Activated T-cell treated with anti-CD3 and anti-CD28 coated beads for 48 hours (primary cell): ENCODE measurements at regions not wholly inside any gene's neighbourhood (a gene's known extent, or its start where the extent isn't known, plus 50 kb on each side); places are given as distances from the start of the nearest gene placed in this dataset.

Source experiments
- DNase-seq: peaks from one replicate; pipeline ENCODE4 v3.0.0-alpha.2; 2020; ENCODE audit warnings: low read depth

DNA sequence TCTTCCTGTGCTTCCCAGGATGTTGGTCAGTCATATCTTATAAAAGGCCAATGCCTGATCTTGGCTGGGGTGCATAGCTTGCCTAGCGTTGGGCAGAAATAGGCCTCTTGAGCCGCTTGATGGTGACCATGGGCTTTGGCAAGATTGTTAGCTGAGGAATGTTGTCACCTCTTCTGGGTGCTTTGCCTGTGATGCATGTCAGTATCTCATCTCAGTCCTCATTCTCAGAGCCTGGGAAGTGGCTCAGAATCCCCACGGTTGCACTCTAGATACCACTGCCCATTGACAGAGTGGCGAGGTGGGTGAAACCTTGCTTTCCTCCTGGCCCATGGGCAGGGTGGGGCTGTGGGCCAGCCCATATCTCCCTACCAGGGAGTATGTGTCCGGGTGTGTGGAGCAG, 79.2 kb upstream of the MGAT5 start:
- DNase-seq, result no peak

DNA sequence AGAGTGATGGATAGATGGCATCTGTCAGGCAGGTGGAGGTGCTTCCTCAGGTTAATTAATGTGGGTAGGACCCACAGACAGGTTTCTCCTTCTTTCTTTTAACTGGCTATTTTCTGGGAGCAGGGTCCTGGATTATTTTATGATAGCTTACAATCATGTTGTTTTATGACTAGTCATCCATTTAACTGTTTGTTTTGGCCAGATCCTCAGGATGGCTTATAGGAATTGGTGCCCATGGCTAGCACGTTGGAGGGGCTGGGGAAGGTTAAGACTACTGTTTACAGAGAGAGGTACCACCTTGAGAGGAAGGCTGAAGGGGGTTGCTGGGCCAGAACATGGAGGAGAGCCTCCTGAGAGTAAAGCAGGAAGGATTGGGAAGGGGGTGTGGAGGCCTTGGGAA, 78.0 kb upstream of the MGAT5 start:
- DNase-seq, result no peak

DNA sequence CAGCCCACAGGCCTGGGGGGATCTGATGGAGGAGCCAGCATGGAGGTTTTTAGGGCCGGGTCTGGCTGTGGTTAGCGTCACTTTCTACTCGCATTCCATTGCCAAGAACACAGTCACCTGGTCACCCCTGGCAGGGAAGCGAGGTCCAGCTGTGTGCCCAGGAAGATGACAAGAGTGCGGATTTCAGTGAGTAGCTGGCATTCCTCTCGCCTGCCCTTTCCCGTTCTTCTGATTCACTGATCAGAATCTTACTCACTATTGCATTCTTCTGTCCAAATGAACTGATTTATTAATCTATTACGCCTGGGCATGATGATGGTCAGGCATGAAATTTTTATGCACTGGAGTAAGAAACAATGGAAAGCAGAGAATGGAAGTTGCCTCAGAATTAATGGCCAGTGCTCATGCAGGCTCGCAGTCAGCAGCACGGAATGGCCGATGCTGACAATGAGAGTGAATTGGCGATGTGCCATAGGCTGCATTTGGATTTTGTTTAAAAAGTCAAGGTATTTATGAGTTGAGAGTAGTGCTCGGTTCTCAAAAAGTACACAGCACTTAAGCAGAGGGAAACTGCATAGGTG, 76.4 kb upstream of the MGAT5 start:
- no peak for DNase-seq

DNA sequence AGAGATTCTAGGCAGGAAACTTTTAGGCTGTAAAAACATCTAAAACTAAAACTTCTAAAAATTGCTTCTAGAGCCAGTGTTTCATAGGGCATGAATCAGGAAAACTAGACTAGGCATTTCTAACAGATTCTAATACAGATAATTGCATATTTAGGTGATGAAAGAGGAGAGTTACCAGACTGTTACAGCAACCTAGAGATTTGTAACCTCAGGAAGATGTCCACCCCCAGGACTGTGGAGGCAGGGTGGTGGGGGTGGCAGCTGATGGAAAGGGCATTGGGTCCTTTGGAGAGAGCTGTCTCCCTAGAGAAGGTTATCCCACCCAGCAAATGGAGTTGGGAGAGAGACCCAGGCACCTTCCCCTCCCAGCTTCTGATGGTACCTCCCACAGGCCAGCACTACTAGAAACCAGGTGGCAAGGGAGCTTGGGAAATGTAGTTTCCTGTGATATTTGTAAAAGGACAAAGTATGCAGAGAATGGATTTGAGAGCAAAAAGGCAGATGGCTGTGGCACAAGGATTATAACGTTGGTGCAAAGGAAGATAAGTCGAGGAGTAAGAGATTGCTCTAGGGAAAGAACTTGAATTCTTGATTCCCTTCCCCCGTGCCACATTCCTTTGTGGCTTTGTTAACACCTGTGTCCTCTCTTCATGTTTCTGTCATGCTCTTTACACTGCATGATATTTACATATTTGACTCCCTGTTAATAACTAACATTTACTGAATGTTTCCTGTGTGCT, 75.6 kb upstream of the MGAT5 start:
- no peak for DNase-seq

DNA sequence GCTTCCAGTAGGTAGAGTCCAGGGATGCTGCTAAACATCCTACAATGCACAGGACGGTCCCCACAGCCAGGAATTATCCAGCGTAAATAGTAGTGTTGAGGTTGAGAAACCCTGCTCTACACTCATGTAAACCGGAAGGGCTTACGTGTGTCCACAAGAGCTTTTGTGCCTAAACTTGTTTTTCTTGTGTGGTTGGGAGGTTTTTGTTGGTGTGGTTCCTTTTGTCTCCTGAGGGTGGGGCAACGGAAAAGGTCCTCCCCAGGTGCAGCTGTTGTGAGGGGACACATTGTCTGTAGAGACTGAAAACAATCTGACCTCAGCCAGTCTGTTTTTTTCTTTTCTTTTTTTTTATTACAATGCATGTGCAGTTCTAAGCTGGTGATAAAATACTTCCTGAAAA, 72.7 kb upstream of the MGAT5 start:
- no peak for DNase-seq

DNA sequence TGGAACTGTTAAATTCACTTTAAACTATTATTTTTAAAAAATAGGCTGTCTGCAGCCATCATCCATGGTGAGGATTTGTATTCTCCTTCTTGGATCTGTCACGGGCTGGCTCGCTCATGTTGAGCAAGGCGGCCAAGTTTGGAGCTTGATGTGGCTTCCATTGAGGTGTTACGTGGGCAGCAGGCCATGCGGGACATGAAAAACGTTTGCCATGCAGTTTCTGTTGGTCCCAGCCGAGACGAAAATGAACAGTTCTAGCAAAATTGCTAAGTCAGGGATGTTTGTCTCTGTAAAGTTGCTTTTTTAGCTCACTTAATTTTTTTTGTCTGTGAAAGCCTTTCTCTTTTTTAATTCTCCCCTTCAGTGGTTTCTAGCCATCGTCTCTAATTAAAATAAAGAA, 70.2 kb upstream of the MGAT5 start:
- DNase-seq, result no peak

DNA sequence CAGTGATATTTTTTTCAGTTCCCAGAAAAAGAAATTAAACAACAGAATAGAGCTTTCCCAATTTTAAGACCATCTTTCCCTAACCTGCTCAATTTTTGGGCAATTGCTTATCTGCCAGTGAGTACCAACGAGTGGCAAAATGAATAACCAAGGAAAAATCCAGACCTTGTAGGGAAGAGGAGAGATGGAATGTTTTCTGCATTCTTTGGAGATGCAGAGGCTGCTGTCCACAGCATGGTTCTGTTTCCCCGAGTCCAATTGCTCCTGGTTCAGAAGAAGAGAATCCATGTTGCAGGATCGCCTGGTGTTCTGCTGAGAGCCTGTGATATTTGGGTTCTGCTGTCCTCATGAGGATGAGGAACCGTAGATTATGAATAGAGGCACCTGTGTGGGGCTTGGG, 68.2 kb upstream of the MGAT5 start:
- no peak for DNase-seq

DNA sequence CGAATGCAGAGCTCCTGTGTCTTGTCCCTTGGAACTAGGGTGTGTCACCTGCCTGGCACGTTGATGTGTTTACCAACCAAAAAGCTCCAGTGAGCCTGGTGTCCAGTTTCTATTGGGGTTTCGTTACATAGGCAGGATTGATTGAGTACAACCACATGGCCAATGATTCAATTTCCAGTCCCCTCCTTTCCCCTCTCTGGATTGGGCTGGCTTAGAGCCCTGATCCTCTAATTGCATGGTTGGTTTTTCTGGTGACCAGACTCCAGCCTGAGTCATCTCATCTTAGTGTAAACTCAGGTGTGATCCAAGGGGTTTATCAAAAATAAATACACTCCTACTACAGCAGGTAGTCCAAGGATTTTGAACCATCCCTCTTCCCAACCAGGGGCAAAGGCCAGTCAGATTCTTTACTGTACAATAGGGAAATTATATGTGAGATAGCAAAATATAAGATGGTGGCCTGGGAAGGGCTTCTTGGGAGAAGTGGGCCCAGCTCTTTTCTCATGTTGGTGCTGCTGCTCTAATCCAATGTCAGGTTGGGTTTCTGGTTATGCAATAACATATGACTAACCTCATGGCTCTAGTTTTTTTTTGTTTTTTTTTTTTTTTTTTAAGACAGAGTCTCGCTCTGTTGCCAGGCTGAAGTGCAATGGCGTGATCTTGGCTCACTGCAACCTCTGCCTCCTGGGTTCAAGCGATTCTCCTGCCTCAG, 64.7 kb upstream of the MGAT5 start:
- DNase-seq, result no peak

DNA sequence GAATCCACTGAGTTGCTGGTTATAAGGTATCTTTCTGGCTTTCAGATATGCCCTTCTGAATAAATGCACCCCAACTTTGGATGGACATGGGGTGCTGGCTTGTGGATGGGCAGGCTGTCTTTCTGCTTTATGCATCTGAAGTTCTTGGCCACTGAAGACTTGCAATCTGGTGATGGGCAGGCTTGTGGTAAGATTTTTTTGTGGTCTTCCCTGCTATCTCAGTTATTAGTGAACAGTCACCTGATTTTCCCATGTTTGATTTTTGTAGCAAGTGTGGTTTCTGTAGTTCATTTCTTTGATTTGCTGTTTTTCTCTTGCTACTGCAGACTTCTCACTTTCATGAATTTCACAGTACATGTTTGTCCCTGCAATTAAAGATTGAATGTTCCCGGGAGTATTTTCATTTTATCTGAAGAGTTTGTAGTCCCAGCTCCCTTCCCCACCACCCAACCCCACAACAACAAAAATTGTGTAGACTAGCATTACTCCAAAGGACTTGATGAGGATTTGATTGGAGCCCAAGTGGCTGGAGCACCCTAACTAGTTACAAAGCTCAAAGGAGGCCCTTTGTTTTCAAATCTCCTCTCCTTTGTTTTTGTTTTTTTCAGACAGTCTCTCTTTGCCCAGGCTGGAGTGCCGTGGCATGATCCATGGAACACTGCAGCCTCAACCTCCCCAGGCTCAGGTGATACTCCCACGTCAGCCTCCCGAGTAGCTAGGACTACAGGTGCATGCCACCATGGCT, 63.6 kb upstream of the MGAT5 start:
- no peak for DNase-seq

DNA sequence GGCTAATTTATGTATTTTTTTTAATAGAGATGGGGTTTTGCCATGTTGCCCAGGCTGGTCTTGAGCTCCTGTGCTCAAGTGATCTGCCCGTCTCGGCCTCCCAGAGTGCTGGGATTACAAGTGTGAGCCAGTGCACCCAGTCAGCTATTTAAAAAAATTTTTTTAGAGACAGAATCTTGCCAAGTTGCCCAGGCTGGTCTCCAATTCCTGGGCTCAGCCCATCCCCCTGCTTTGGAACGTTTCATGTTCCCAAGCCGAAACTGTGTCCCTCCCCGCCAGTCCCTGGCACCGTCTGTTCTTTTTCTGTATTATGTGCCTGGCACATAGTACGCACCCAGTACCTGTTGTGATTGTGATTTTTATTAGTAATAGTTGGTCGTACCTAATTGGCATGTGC, 63.1 kb upstream of the MGAT5 start:
- DNase-seq, result no peak

DNA sequence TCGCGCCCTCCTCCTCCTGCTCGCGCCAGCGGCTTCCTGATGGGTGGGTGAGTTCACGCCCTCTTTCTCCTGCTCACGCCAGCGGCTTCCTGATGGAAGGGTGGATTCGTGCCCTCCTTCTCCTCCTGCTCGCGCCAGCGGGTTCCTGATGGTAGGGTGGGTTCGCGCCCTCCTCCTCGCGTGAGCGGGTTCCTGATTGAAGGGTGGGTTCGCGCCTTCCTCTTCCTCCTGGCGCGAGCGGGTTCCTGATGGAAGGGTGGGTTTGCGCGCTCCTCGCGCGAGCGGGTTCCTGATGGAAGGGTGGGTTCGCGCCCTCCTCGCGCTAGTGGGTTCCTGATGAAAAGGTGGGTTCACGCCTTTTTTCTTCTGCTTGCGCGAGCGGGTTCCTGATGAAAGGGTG, 62.0 kb upstream of the MGAT5 start:
- DNase-seq, result no peak

DNA sequence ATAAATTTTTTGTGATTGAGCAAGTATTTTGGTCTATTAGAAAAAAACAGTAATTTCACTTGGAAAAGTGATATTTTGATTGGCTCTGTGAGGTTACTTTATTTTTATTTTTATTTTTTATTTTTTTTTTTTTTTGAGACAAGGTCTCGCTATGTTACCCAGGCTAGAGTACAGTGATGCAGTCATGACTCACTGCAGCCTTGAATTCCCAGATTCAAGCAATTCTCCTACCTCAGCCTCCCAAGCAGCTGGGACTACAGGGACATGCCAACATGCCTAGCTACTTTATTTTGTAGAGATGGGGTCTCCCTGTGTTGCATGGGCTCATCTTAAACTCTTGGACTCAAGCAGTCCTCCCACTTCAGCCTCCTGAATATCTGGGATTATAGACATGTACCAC, 60.9 kb upstream of the MGAT5 start:
- DNase-seq, result no peak

DNA sequence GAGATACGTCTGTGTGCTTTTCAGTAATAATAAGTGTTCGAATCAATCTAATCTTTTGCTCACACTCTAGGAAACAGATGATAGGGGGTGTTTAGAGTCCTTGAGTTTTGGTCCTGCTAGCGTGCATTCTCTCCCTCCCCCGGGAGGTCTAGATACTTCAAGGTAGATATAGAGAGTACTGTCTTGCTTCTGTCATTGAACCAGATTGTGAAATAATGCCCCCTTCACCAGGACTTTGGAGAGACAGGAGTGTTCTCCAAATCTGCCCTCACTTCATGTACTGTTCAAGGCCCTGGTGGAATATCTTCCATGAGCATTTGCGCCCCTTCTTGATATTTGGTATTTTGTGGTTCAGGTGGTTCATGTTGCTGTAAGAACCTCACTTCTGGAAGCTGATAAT, 59.4 kb upstream of the MGAT5 start:
- DNase-seq, result no peak

DNA sequence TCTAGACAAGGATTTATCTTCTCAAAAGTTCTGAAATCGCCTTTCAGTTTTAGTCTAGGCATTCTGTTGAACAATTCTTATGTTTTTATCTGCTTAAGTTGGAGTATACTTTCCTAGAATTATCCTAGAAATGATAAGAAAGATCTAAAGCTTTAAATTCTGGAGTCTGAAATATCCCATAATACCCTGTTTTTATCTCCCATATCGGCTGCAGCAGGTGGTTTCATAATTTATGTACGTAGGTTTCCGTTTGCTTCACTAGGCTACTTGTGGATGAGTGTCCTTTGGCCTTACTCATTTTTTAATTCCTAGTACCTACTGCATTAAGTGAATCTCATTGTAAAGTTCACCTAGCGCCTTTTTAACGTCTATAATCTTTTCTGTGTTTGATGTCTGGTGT, 58.5 kb upstream of the MGAT5 start:
- DNase-seq, result no peak

DNA sequence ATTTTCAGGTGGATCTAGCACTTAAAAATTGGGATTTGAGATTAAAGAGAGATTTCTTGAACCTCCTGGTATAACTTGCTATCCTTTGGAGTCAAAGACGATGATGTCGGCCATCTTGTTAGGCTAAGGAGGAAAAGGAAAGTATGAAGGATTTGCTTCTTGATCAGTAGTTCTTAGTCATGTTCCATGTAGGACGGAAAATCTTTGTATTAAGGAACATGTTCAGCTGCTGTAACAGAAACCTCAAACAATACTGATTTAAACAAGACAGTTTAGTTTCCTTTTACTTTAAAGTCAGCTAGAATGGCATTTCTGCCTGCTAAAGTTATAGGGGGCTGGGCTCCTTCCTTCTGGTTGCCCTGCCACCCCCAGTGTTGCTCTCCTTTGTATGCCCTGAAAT, 56.4 kb upstream of the MGAT5 start:
- DNase-seq, result no peak

DNA sequence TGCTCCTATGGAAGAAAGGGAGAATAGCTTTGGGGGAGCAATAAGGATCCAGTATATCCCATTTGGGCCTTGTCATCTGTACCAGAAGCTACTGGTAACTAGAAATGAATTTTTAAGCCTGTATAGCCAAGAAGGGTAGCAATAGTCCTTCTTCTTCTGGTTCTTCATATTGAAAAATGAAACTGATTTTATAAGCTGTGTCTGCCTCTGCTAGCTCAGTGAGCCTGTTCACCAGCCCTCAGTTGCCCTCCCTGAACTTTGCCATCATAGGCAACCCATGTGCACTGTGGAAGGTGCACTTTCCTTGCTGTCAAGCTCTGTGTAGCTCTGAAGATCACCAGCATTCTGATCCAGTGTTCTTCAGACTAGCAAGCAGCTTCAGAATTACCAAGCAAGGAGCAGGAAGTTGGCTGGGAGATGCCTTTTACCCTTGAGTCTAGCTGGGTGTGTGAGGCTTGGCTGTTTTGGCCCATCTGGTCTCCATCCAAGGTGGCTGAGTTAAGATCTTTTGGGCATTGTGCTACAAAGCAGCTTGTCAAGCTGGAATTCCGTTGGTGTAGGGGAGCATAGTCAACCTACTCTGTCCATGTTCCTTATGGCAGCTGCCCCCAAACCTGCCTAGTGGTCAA, 55.8 kb upstream of the MGAT5 start:
- DNase-seq, result no peak

DNA sequence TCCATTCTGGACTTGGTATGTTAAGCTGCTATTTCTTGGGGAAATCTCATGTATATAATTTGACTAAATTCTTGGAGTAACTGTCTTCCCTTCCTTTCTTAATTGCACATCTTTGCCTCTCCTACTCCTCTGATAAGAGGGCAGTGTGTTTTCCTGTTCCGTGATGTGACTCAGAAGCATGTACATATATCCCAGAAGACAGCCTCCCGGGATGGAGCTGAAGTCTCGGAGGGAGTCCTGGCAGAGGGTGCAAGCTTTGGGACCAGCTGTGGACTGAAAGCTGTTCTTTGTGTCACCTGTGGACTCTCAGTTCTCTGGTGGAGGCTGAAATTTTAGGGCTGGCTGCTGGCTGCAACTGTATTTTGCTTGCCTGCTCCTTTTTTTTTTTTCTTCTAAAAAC, 54.7 kb upstream of the MGAT5 start:
- DNase-seq, result no peak

DNA sequence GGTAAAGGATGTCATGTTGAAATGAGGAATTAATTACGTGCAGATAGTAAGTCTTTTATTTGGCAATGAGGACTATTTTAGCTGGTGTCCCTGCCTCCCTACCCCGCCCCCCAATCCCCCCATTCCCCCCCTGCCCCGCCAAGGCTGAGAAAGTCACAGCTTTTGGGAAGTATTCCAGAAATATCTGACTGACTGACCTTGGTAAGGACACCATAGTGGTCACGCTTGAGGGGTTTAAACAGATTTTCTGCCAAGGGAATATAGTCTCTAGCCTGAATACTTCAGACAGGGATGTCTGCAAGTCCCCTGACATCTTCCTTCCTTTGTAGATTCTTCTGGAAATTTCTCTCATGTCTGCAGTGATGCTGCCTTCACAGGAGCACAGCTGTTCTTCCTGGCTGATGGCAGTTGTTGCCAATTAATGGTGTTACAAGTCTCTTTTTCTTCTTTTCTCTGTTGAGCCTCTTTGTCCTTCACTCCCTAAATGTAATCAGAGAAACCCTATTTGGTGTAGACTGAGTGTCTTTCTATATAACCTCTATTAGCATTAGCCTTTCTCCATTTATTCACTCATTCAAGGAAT, 53.7 kb upstream of the MGAT5 start:
- no peak for DNase-seq

DNA sequence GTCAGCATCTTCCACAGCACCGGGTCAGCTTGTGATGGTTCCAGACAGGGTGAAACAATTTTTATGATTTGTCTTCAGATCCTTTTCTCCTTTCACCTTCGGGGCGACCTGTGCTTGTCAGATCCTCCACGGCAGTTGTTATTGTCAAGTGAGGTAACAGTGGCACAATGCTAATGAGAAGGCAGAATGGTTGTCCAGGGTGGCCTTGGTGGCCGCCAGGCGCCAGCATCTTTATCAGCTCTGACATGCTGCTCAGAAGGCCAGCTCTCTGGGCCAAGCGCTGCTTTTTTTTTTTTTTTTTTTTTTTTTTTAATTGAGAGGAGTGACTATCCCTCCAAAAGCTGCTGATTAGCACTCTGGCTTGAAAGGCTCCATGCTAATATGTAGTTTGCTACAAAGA, 52.3 kb upstream of the MGAT5 start:
- no peak for DNase-seq

DNA sequence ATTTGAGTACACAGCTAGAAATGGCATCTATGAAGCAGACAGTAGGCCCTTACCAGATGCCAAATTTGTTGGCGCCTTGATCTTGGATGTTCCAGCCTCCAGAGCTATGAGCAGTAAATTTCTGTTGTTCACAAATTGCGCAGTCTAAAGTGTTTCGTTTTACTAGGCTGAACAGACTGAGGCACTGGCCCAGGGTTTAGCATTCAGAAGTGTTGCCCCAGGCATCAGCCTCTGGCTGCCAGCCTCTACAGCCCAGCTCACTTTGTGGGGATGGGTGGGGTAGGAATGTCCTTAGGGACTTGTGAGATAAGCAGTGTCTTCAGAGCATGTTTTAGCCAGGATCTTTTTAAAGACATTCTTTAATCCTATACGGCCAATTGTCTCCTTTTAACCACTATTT, 51.5 kb upstream of the MGAT5 start:
- DNase-seq, result no peak

DNA sequence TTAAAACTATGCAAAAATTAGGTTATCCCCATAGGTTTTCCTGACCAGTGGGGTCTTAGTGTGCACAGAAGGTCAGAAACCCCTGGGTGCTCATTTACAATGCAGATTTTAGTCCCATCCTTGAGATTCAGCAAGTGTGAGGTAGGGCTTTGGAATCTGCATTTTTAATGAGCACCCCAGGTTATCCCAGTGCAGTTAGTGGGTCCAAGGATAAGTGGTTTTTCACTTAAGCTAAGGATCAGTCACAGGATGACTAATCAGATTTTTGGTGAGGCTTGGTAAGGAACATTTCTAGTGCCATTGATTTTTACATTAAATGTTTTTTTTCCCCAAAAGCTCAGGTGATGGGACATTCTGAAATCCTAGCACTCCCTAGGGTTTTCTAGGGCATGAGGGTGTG, 50.7 kb upstream of the MGAT5 start:
- DNase-seq, result no peak
